CD4-positive, alpha-beta T cell (primary cell): ENCODE measurements at regions not wholly inside any gene's neighbourhood (a gene's known extent, or its start where the extent isn't known, plus 50 kb on each side); places are given as distances from the start of the nearest gene placed in this dataset.

Experiments
- ATAC-seq: fragments of 200-7000 bp; cut with Tn5 transposase; one replicate; pipeline ENCODE4 v1.10.0; 2022; ENCODE audit warnings: mild to moderate bottlenecking; ENCODE audit not compliant: poor library complexity
- CTCF ChIA-PET: fragments of 350-600 bp; sonication (Branson Sonifier 250); formaldehyde crosslinking; loops from one replicate; lab custom pipeline; 2021; ENCODE audit warnings: antibody characterized with exemption, inconsistent platforms; lab: Charles Lee
- POLR2A ChIA-PET: fragments of 350-600 bp; sonication (Branson Sonifier 250); formaldehyde crosslinking; loops from one replicate; lab custom pipeline; 2021; ENCODE audit warnings: antibody characterized with exemption, inconsistent platforms; lab: Charles Lee
- DNase-seq, 14 experiments: peaks; one replicate each; pipeline ENCODE4 v3.0.0-alpha.2; 2013 to 2020; ENCODE audit warnings: mixed read lengths in 2 of 14
- H3K27ac ChIP-seq, 2 donors: one replicate each; pipeline versions ENCODE4 v1.5.1 to v1.7.0; 2013; ENCODE audit warnings: low read length in 2 of 2, low read depth in 1 of 2, mild to moderate bottlenecking in 1 of 2
- H3K27me3 ChIP-seq, 2 experiments: 1 replicate in 1 of 2; 2 replicates in 1 of 2; pipeline versions ENCODE4 v1.6.1 to v1.7.0; 2013; ENCODE audit warnings: low read length in 2 of 2, control low read depth in 1 of 2, mild to moderate bottlenecking in 1 of 2, moderate library complexity in 1 of 2; ENCODE audit not compliant: insufficient read depth in 2 of 2, control insufficient read depth in 1 of 2
- H3K36me3 ChIP-seq: one replicate; pipeline ENCODE4 v1.6.1; 2013; ENCODE audit warnings: low read length, control low read depth; ENCODE audit not compliant: insufficient read depth
- H3K4me1 ChIP-seq: one replicate; pipeline ENCODE4 v1.6.1; 2013; ENCODE audit warnings: low read length, control low read depth; ENCODE audit not compliant: insufficient read depth
- H3K4me3 ChIP-seq: one replicate; pipeline ENCODE4 v1.5.1; 2013; ENCODE audit warnings: mild to moderate bottlenecking, low read length, moderate library complexity
- H3K9me3 ChIP-seq, 2 experiments: 1 replicate in 1 of 2; 2 replicates in 1 of 2; pipeline versions ENCODE4 v1.6.1 to v1.7.0; 2013; ENCODE audit warnings: low read length in 2 of 2, mild to moderate bottlenecking in 2 of 2, control low read depth in 1 of 2, moderate library complexity in 1 of 2; ENCODE audit not compliant: control insufficient read depth in 1 of 2, insufficient read depth in 1 of 2
- H3K27ac Mint-ChIP-seq: one replicate; pipeline ENCODE4 v1.8.0; 2020; ENCODE audit warnings: mixed read lengths
- H3K27me3 Mint-ChIP-seq: one replicate; pipeline ENCODE4 v1.8.0; 2021; ENCODE audit warnings: mixed read lengths
- H3K36me3 Mint-ChIP-seq: one replicate; pipeline ENCODE4 v1.8.0; 2021; ENCODE audit warnings: low read depth, mixed read lengths
- H3K4me1 Mint-ChIP-seq: one replicate; pipeline ENCODE4 v1.8.0; 2021; ENCODE audit warnings: low read depth, mixed read lengths
- H3K4me3 Mint-ChIP-seq: one replicate; pipeline ENCODE4 v1.8.0; 2020; ENCODE audit warnings: mild to moderate bottlenecking, mixed read lengths
- H3K9me3 Mint-ChIP-seq: one replicate; pipeline ENCODE4 v1.8.0; 2020; ENCODE audit warnings: mixed read lengths
- intact Hi-C, 2 experiments: fragments of 100-400 bp; cut with DNase I in 1 of 2; cut with micrococcal nuclease in 1 of 2; formaldehyde crosslinking; loops; one replicate each; pipeline versions ENCODE4 v1.15.1 to v1.9.0; 2023 to 2025; cut with DNase I, micrococcal nuclease
- TF ChIP-seq, protein P1 (sequence below): fragments of 200-600 bp; IDR thresholded peaks from one replicate; pipeline ENCODE4 v1.8.0; 2022; ENCODE audit warnings: antibody characterized with exemption, mild to moderate bottlenecking

DNA sequence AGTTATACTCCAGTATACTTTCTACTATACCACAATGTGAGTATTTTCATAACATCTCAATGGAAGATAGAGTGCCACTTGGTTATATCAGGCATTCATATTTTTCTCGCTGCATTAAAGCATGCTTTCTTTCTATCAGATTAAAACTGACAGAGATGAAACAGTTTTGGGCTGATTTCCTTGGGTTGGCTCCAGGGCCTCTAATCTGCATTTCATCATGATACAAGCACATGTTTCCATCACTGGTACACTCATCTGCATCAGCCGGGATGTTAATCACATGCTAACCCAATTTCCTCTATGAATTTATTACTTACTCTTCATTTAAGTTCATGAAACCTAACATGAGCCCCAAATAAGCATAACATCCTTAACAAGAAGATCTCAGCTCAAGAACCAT, 289.0 kb upstream of the DAB1 start:
- Mint-ChIP-seq H3K36me3 (no peaks in the 10 kb centered on the region), H3K4me3 (no peak overlapping the region), H3K9me3 (no peaks in the 10 kb centered on the region), H3K27me3 (no peaks in the 10 kb centered on the region), H3K4me1 (no peaks in the 10 kb centered on the region), H3K27ac (no peak overlapping the region)
- Histone ChIP-seq H3K9me3 (no peaks in the 10 kb centered on the region), H3K4me1 (no peaks in the 10 kb centered on the region), H3K27me3 (no peaks in the 10 kb centered on the region), H3K36me3 (no peaks in the 10 kb centered on the region), H3K4me3 (no peak overlapping the region), H3K27ac (no peak overlapping the region)
- ATAC-seq (no peak), DNase-seq (no peak)
- intact Hi-C loops, result no loop called here
- TF ChIP-seq, protein P1, sequence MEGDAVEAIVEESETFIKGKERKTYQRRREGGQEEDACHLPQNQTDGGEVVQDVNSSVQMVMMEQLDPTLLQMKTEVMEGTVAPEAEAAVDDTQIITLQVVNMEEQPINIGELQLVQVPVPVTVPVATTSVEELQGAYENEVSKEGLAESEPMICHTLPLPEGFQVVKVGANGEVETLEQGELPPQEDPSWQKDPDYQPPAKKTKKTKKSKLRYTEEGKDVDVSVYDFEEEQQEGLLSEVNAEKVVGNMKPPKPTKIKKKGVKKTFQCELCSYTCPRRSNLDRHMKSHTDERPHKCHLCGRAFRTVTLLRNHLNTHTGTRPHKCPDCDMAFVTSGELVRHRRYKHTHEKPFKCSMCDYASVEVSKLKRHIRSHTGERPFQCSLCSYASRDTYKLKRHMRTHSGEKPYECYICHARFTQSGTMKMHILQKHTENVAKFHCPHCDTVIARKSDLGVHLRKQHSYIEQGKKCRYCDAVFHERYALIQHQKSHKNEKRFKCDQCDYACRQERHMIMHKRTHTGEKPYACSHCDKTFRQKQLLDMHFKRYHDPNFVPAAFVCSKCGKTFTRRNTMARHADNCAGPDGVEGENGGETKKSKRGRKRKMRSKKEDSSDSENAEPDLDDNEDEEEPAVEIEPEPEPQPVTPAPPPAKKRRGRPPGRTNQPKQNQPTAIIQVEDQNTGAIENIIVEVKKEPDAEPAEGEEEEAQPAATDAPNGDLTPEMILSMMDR, result no peak
- POLR2A ChIA-PET, result interaction anchor here (0.7 kb wide), 1 partner anchor 436 kb away, joined by 4 read pairs; no protein-coding TSS in a partner anchor
- CTCF ChIA-PET, result no interaction called here

DNA sequence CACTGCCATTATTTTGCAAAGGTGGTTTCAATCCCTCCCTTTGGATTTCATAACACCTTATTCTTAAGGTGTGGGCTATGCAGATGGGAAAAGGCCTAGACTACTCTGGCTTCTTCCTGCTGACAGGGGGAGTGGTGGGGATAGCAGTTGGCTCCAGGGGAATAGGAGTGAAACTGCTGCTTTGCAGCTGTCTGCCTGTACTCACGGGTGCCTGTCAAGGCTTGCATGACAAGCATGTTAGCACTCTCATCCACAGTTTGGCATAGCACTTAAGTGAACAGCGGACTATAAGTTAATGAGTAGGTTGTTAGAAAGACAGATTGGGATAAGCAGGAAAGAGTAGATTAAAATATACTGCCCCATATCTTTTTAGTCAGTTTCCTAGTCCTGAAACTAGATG, 287.5 kb upstream of the DAB1 start:
- intact Hi-C loops, result no loop called here
- Histone ChIP-seq H3K36me3 (no peaks in the 10 kb centered on the region), H3K9me3 (no peaks in the 10 kb centered on the region), H3K27ac (no peak overlapping the region), H3K4me1 (no peaks in the 10 kb centered on the region), H3K4me3 (no peak overlapping the region), H3K27me3 (no peaks in the 10 kb centered on the region)
- Mint-ChIP-seq H3K27ac (no peak overlapping the region), H3K9me3 (no peaks in the 10 kb centered on the region), H3K4me3 (no peak overlapping the region), H3K36me3 (no peaks in the 10 kb centered on the region), H3K27me3 (no peaks in the 10 kb centered on the region), H3K4me1 (no peaks in the 10 kb centered on the region)
- ATAC-seq (no peak), DNase-seq (no peak)
- POLR2A ChIA-PET, result no interaction called here
- CTCF ChIA-PET, result no interaction called here
- TF ChIP-seq, protein P1, result no peak

DNA sequence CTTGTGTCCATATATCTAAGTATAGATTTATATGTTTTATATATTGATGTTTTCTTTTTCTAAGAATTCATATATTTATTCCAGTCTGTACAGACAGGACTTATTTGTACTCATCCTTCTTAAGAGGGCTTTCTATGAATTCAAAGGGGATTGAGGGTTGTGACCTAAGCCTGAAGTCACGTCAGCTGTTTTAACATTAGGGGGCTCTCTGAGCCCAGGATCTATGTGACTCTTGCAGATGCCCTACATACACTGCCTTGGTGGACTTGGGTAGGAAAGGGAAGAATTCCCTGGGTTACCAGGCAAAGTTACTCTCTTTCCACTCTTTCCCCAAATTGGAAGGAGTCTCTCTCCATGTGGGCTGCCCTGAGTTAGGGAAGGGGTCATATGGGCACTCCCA, 283.8 kb upstream of the DAB1 start:
- Histone ChIP-seq H3K36me3 (no peaks in the 10 kb centered on the region), H3K4me3 (no peak overlapping the region), H3K27me3 (no peaks in the 10 kb centered on the region), H3K27ac (no peak overlapping the region), H3K4me1 (no peaks in the 10 kb centered on the region), H3K9me3 (no peaks in the 10 kb centered on the region)
- POLR2A ChIA-PET, result no interaction called here
- H3K9me3 Mint-ChIP-seq, result no peaks in the 10 kb centered on the region
- intact Hi-C loops, result no loop called here
- DNase-seq (no peak), ATAC-seq (no peak)
- TF ChIP-seq, protein P1, result no peak
- no peak overlapping the region for H3K4me3 Mint-ChIP-seq
- H3K36me3 Mint-ChIP-seq, result no peaks in the 10 kb centered on the region
- CTCF ChIA-PET, result no interaction called here
- no peaks in the 10 kb centered on the region for H3K4me1 Mint-ChIP-seq
- H3K27ac Mint-ChIP-seq, result no peak overlapping the region
- no peaks in the 10 kb centered on the region for H3K27me3 Mint-ChIP-seq
